Fibroblast of villous mesenchyme (primary cell): ENCODE measurements at regions not wholly inside any gene's neighbourhood (a gene's known extent, or its start where the extent isn't known, plus 50 kb on each side); places are given as distances from the start of the nearest gene placed in this dataset.

Experiments used
- DNase-seq: peaks from one replicate; pipeline ENCODE4 v3.0.0-alpha.2; 2010; ENCODE audit warnings: low read depth
- H3K4me3 ChIP-seq: 2 replicates; pipeline ENCODE4 v1.5.1; 2011; ENCODE audit warnings: low read depth, mild to moderate bottlenecking, low read length
- CTCF ChIP-seq: IDR thresholded peaks from 2 replicates; pipeline ENCODE4 v1.5.1; 2012; ENCODE audit warnings: low read depth, mild to moderate bottlenecking, low read length; ENCODE audit not compliant: insufficient read depth

GRCh38 chr1:81073580-81073979, 727.2 kb upstream of the ADGRL2 start:
- DNase-seq, result no peak
- no peak overlapping the region for H3K4me3 ChIP-seq
- TF ChIP-seq CTCF, result no peak

- TF ChIP-seq CTCF, result no peak
- no peak overlapping the region for H3K4me3 ChIP-seq
- no peak for DNase-seq
Measured at GRCh38 chr1:81071969-81072753, 728.6 kb upstream of the ADGRL2 start.

GRCh38 chr1:81071072-81071858, 729.5 kb upstream of the ADGRL2 start:
- no peak for TF ChIP-seq CTCF
- DNase-seq, result no peak
- no peak overlapping the region for H3K4me3 ChIP-seq

GRCh38 chr1:81069856-81070255, 730.9 kb upstream of the ADGRL2 start:
- TF ChIP-seq CTCF, result no peak
- no peak for DNase-seq
- H3K4me3 ChIP-seq, result no peak overlapping the region

- H3K4me3 ChIP-seq, result no peak overlapping the region
- no peak for TF ChIP-seq CTCF
- no peak for DNase-seq
Measured at GRCh38 chr1:81068726-81069125, 732.0 kb upstream of the ADGRL2 start.

GRCh38 chr1:81053826-81054225, 746.9 kb upstream of the ADGRL2 start:
- DNase-seq, result no peak
- no peak for TF ChIP-seq CTCF
- H3K4me3 ChIP-seq, result no peak overlapping the region
